ENCODE measurements at regions not wholly inside any gene's neighbourhood (a gene's known extent, or its start where the extent isn't known, plus 50 kb on each side); places are given as distances from the start of the nearest gene placed in this dataset.

DNA sequence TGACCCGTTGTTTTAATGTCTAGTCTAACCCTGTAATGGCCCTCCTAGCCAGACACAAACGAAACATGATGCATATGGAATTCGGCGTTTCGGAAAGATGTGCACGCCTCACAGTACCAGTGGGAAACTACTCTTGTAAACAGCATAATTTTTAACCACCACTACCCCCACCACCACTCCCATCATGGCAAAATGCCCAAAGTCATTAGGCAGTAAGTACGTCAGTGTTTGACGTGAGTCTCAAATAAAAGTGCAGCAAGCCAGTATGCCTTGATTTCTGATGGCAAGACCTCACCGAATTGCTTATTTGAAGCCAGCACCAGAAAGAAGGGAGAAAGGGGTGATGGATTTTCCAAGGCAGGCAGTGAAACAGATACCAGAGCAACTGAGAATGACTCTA lies 71.4 kb downstream of the ADRB2 start (continued):
- TF ChIP-seq JUND (IDR thresholded peaks at IDR 0.05), result no peak
- TF ChIP-seq ELF1 (IDR thresholded peaks at IDR 0.05), result no peak
- TF ChIP-seq RAD21 (IDR thresholded peaks at IDR 0.05; ENCODE audit: low read length), result no peak
- TF ChIP-seq RFX5 (IDR thresholded peaks at IDR 0.05; ENCODE audit: low read length), result no peak
- TF ChIP-seq YY1 (IDR thresholded peaks at IDR 0.05; ENCODE audit: low read depth), result no peak
- TF ChIP-seq, protein P1, sequence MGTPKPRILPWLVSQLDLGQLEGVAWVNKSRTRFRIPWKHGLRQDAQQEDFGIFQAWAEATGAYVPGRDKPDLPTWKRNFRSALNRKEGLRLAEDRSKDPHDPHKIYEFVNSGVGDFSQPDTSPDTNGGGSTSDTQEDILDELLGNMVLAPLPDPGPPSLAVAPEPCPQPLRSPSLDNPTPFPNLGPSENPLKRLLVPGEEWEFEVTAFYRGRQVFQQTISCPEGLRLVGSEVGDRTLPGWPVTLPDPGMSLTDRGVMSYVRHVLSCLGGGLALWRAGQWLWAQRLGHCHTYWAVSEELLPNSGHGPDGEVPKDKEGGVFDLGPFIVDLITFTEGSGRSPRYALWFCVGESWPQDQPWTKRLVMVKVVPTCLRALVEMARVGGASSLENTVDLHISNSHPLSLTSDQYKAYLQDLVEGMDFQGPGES (IDR thresholded peaks at IDR 0.05; ENCODE audit: low read depth, low read length), result no peak
- TF ChIP-seq TAF1 (IDR thresholded peaks at IDR 0.05; ENCODE audit: borderline replicate concordance, low read depth, low read length), result no peak

DNA sequence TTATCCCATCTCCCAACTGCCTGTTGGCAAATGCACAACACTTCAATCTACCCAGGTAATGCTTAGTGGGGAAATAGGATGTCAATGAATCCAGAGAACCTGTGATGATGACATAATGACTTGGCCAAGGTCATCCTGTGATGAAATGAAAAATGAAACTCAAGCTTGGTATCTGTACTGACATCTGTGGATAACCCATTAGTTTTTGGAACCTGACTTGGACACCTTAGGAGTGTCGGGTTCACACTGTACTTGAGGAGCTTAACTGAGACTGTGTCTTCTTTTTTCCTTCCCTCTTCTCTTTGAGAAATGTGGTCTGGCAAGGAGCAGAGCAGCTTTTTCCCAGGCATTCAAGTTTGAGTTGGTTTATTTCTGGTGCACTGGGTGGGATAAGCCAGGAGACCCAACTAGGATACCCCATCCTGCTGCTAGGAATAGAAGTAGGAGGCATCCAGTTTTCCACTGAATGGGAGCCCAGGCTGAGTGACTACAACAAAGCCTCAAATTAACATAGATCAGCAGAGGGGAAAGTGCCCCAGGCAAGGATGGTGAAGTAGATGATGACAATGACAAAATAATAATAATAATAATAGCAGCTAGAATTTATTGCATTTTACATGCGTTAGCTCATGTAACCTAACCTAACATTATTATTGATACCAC lies 72.1 kb downstream of the ADRB2 start:
- CTCF ChIA-PET, result interaction anchor here (0.9 to 1.5 kb wide), 2 partner anchors 9 to 157 kb away, joined by 3 to 5 read pairs; no protein-coding TSS in a partner anchor
- POLR2A ChIA-PET, result no interaction called here
- no peak for DNase-seq
- Histone ChIP-seq H3F3A (replicated peaks; ENCODE audit: insufficient read depth) (no peaks in the 10 kb centered on the region), H3K9me3 (no peaks in the 10 kb centered on the region; the same call in 1 of the 2 replicates), H3K27ac (ENCODE audit: low read depth in 2 of 2, low read length in 1 of 2) (no peak overlapping the region), H3K36me3 (replicated peaks in 1 of 2; ENCODE audit: control insufficient read depth in 1 of 2, insufficient read depth in 2 of 2, low read length in 1 of 2) (no peaks in the 10 kb centered on the region), H3K79me2 (ENCODE audit: insufficient read depth) (no peaks in the 10 kb centered on the region), H3K4me3 (ENCODE audit: low read depth in 2 of 2, low read length in 1 of 2) (no peak overlapping the region), H4K20me1 (ENCODE audit: insufficient read depth) (no peaks in the 10 kb centered on the region), H3K9ac (no peak overlapping the region), H3K9me2 (no peaks in the 10 kb centered on the region), H3K4me1 (ENCODE audit: control insufficient read depth in 1 of 2, insufficient read depth in 2 of 2, low read depth in 1 of 2, low read length in 1 of 2) (no peaks in the 10 kb centered on the region), H2AFZ (ENCODE audit: low read depth) (no peak overlapping the region), H3K4me2 (no peak overlapping the region), H3K27me3 (ENCODE audit: insufficient read depth) (no peaks in the 10 kb centered on the region)
- no peak for TF ChIP-seq FOSL2 (IDR thresholded peaks at IDR 0.05; ENCODE audit: borderline replicate concordance, low read depth)
- TF ChIP-seq, protein P1 (IDR thresholded peaks at IDR 0.05; ENCODE audit: low read depth, low read length), result no peak
- no peak for TF ChIP-seq TCF12 (IDR thresholded peaks at IDR 0.05)
- TF ChIP-seq TEAD4 (IDR thresholded peaks at IDR 0.05; ENCODE audit: borderline replicate concordance, insufficient read depth), result no peak
- no peak for TF ChIP-seq TAF1 (IDR thresholded peaks at IDR 0.05; ENCODE audit: borderline replicate concordance, low read depth, low read length)
- TF ChIP-seq MEF2A (IDR thresholded peaks at IDR 0.05; ENCODE audit: borderline replicate concordance, low read depth), result no peak
- no peak for TF ChIP-seq RFX5 (IDR thresholded peaks at IDR 0.05; ENCODE audit: low read length)
- no peak for TF ChIP-seq EP300 (IDR thresholded peaks at IDR 0.05; ENCODE audit: borderline replicate concordance in 1 of 2, low read depth in 1 of 2, low read length in 1 of 2)
- TF ChIP-seq MXI1 (IDR thresholded peaks at IDR 0.05; ENCODE audit: low read depth, low read length), result no peak
- no peak for TF ChIP-seq RAD21 (IDR thresholded peaks at IDR 0.05; ENCODE audit: low read length)
- TF ChIP-seq, protein P2, sequence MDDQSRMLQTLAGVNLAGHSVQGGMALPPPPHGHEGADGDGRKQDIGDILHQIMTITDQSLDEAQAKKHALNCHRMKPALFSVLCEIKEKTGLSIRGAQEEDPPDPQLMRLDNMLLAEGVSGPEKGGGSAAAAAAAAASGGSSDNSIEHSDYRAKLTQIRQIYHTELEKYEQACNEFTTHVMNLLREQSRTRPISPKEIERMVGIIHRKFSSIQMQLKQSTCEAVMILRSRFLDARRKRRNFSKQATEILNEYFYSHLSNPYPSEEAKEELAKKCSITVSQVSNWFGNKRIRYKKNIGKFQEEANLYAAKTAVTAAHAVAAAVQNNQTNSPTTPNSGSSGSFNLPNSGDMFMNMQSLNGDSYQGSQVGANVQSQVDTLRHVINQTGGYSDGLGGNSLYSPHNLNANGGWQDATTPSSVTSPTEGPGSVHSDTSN (IDR thresholded peaks at IDR 0.05), result no peak
- no peak for TF ChIP-seq REST (IDR thresholded peaks at IDR 0.05; ENCODE audit: low read depth, low read length)
- no peak for TF ChIP-seq MAX (IDR thresholded peaks at IDR 0.05; ENCODE audit: low read depth)
- 52% methylated on average over 2 of the region's 2 CpGs for WGBS (ENCODE audit: low lambda C conversion rate)
